SK-N-MC (cell line): ENCODE measurements at regions not wholly inside any gene's neighbourhood (a gene's known extent, or its start where the extent isn't known, plus 50 kb on each side); places are given as distances from the start of the nearest gene placed in this dataset.
"Not testable (repeated sequence)": the region's sequence is repeated elsewhere in the genome, so short reads cannot be mapped to it uniquely, and the experiment has no call there.

Experiments
- EZH2 ChIP-seq: fragments of 200-600 bp; sonication (generic); IDR thresholded peaks from one replicate; pipeline ENCODE4 v1.6.1; 2017; ENCODE audit warnings: antibody characterized with exemption
- POLR2AphosphoS5 ChIP-seq: IDR thresholded peaks from 2 replicates; pipeline ENCODE4 v1.6.1; 2012; ENCODE audit warnings: mild to moderate bottlenecking, low read depth, low read length, borderline replicate concordance

DNA sequence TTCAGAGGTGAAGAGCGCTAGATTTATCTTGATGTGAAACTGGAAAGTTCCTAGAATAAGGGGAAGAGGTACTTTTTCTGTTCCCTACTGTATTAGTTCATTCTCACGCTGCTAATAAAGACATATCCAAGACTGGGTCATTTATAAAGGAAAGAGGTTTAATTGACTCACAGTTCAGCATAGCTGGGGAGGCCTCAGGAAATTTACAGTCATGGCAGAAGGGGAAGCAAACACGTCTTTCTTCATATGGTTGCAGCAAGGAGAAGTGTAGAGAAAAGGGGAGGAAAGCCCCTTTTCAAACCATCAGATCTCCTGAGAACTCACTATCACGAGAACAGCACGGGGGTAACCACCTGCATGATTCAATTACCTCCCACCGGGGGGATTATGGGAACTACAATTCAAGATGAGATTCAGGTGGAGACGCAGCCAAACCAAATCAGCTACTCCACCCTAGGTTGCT, 99.8 kb upstream of the MPP7 start:
- not testable (repeated sequence) for TF ChIP-seq POLR2AphosphoS5, EZH2
